Activated CD8-positive, alpha-beta memory T cell treated with anti-CD3 and anti-CD28 coated beads for 36 hours (primary cell): ENCODE measurements at regions not wholly inside any gene's neighbourhood (a gene's known extent, or its start where the extent isn't known, plus 50 kb on each side); places are given as distances from the start of the nearest gene placed in this dataset.
"Not testable (repeated sequence)": the region's sequence is repeated elsewhere in the genome, so short reads cannot be mapped to it uniquely, and the experiment has no call there.

Experiments used
- CTCF ChIA-PET: fragments of 350-600 bp; sonication (Branson Sonifier 250); formaldehyde crosslinking; loops from one replicate; lab custom pipeline; 2021; ENCODE audit warnings: antibody characterized with exemption; lab: Charles Lee
- POLR2A ChIA-PET: fragments of 350-600 bp; sonication (Branson Sonifier 250); formaldehyde crosslinking; loops from one replicate; lab custom pipeline; 2021; ENCODE audit warnings: antibody characterized with exemption; lab: Charles Lee

DNA sequence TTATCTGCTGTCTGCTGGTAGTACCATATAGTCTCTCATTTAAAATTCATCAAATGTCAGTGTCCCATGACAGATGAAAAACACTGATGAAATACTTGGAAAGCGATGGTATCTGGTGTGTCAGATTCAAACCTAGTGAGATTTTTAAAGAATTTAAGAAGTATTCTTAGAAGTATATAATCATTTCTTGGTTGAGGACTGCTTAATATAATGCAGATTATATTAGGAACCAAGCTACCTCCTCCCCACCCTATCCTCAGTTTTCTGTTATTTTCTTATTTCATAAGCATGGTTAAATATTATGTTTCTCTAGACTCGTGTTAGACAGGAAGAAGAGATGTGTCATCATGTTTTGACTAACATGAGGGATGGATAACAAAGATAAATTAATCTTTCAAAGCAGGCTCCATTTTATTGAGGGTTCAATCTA lies 118.5 kb downstream of the GLUD2 start:
- ChIA-PET CTCF (no interaction called here), POLR2A (no interaction called here)

DNA sequence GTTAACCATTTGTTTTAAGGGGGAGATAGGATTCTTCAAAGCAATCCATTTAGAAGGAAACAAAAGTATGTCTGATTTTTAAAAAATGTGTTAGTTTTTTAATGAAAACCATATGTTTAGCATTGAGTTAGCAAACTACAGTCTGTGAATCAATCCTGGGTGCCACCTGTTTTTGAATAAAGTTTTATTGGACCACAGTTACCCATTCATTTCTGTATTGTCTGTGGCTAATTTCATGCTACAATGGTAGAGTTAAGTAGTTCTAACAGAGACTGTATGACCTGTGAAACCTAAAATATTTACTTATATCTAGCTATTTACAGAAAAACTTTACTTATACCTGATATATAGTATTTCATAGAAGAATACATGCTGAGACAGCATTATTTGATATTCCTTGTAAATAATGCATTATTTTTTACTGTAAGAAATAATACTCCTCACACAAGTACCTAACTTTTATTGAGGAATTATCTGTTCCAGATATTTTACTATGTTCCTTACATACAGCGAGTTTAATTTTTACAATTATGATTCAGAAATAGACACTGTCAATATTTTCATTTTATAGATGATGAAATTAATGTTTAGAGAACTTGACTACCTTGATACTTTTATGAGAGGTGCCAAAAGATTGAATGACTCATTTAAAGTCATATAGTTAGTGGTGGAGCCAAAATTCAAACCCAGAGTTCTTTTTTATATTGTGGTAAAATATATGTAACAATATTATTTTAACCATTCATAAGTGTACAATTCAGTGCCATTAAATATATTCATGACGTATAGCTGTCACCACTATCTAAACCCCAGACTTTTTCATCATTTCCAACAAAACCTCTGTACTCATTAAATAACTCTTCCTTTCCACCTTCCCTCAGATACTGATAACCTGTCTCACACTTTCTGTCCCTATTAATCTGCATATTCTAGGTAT lies 122.0 kb downstream of the GLUD2 start:
- ChIA-PET CTCF (no interaction called here), POLR2A (no interaction called here)

DNA sequence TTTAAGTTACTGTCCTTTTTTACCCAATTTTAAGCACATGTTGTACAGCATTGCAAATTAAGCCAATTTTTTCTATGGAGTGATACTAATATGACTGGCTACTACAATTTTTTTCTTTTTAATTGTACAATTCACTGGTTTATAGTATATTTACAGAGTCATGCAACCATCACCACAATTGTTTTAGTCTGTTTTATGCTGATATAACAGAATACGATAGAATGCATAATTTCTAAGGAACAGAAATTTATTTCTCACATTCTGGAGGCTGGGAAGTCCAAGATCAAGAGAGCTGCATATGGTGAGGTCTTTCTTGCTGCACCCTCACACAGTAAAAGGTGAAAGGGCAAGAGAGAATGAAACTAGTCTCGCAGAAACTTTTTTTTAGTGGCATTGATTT lies 125.3 kb downstream of the GLUD2 start:
- ChIA-PET CTCF (no interaction called here), POLR2A (no interaction called here)

DNA sequence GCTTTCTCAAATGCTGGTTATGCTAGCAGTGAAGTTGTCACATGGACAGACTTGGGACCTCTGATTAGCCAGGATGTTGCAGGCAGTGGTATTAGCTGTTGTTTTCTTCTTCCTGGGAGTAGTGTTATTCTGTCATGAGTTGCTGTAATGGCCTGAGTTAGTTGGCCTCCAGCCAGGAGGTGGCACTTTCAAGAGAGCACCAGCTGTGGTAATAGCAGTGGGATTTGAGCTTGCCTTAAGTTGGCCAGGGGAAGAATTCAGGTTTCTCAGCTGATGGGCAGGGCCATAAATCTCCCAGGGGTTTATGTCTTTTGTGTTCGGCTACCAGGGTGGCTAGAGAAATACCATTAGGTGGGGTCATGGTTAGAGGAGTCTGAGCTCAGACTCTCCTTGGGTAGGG lies 132.6 kb downstream of the GLUD2 start:
- POLR2A ChIA-PET: no interaction called here

DNA sequence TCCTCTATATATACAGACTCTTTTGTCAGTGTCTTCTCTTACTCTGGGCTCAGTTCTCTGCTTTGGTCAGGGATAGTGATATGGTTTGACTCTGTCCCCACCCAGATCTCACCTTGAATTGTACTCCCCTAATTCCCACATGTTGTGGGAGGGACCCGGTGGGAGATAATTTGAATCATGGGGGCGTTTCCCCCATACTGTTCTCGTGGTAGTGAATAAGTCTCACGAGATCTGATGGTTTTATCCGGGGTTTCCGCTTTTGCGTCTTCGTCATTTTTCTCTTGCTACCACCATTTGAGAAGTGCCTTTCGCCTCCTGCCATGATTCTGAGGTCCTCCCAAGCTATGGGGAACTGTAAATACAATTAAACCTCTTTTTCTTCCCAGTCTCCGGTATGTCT lies 144.4 kb downstream of the GLUD2 start:
- ChIA-PET CTCF (no interaction called here), POLR2A (no interaction called here)

More for the DNA sequence above, 132.6 kb downstream of the GLUD2 start:
- CTCF ChIA-PET: no interaction called here

DNA sequence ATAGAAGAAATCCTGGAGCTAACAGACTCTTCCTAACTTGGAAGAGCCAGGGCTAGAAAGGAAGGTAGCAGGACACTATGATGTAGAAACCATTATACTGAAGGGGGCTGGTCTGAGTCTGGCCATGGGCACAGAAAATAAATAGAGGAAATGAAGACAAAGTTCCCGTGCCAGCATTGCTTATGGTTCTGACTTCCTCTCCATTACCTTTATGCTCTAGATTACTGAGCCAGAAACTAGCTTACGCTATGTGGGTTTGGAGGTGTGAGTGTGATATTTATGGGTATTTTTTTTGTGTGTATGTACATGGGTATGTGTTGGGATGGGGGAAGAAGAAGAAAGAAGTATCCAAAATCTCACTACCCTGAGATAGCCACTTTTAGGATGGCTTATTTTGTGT lies 148.3 kb downstream of the GLUD2 start:
- ChIA-PET POLR2A (no interaction called here), CTCF (no interaction called here)

DNA sequence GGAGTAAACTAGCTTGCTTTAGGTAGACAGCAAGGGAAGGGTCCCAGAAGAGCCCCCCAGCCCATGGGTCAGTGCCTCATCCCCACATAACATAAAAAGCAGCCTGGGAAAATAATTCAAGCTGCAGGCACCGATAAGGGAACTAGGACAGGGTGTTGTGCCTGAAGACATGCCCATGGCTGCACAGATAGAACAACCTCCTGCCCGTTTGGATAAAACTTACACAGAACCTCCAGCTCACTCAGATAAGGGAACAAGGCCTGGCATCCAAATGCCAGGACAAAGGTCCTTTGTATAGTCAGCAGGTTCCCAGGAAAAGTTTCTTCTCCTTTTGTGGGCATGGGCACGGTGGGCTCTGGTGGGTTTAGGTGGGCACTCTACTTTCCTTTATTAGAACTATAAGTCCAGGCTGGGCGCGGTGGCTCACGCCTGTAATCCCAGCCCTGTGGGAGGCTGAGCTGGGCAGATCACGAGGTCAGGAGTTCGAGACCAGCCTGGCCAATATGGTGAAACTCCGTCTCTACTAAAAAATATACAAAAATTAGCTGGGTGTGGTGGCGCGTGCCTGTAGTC lies 149.5 kb downstream of the GLUD2 start:
- CTCF ChIA-PET, POLR2A ChIA-PET: not testable (repeated sequence)

DNA sequence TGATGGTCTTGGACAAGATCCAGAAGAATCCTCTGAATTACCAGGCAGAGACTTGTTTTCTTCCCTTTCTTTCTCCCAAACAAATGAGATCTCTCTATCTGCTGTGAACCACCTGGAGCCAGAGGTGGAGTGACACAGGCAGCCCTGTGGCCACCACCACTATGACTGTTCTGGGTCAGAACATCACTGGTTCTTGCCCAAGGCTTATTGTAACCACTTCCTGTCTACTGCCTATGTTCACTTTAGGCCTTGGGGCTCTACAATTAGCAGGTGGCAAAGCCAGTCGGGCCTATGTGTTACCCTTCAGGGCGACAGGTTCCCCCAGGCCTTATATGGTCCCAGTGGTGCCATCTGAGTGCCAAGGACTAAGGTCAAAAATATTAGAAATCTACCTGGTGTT lies 161.2 kb downstream of the GLUD2 start:
- CTCF ChIA-PET: no interaction called here
- POLR2A ChIA-PET: no interaction called here

DNA sequence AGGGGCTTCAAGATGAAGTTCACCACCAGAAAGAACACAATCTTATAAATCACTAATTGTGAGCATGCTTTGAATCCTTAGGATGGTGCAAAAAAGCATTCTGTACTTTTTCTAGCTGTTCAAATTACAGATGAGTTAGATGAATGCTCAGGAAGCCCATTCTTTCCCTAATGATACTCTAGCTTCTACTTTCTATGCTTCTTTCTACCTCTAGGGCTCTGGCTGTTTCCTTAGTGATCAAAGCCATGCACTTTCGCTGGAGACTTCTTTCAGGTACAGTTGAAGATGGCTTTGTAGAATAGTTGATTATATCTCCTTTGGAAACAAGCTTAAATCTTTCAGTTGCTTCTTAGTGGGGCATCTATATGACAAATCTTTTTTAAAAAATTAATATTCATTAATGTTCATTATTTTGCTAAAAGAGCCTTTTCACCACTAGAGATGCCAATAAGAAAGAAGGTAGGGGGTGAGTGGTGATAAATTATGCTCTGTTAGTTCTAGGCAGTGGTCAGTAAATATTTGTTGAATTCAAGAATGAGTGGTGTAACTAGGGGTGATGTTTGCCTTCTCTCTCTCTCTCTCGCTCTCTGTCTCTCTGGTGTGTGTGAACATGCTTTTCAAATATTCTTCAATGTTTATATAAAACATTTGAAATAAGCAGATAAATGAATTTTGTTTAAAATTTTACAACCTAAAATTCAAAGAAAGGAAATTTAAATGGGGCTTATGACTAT lies 169.4 kb downstream of the GLUD2 start:
- ChIA-PET CTCF (interaction anchor here (0.6 kb wide), 1 partner anchor 695 kb away, joined by 3 read pairs; no protein-coding TSS in a partner anchor), POLR2A (no interaction called here)

DNA sequence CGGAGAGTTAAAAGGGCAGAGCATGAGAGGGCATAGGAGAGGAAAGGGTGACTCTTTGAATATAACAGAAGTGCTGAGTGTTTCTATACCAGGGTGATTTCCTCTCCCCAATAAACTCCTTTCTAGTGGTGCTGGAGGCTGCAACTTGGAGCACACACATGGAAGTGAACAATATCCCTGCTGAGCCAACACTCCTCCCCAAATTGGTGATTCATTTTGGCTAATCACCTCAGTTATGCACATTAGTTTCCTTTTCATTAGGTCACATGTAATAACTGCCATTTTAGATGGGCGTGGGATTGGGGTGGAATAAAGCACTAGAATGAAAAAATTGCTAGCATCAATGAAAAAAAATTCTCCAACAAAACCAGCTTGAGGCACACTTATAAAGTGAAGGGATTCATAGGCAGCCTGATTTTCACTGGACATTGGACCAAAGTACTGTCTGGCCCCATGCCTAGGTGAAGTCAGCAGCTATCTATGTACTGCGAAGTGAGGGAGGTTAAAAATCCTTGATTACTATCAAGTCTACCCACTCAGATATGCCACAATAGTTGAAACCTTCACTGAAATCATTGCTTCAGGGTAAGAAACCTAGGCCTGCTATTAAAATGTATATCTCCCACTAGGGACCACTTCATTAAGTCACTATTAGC lies 174.0 kb downstream of the GLUD2 start:
- ChIA-PET POLR2A (no interaction called here), CTCF (no interaction called here)

DNA sequence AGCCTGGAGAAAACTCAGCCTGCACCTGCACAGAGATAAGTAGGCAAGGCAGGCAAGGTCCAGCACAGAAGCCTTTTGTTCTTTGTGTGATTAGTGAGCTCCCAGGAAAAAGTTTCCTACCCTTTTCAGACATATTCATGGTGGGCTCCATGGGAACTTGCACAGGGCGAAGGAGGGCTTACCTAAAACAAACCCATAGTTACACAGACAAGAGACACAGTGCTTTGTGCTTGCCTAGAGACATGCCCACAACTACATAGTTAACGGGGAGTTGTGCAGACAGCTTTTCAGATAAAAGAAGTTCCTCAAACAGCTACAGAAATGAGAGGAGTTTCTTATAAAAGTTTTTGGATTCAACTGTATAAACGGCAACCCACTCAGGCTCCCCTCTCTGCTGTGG lies 180.5 kb downstream of the GLUD2 start:
- CTCF ChIA-PET: no interaction called here
- POLR2A ChIA-PET: no interaction called here

DNA sequence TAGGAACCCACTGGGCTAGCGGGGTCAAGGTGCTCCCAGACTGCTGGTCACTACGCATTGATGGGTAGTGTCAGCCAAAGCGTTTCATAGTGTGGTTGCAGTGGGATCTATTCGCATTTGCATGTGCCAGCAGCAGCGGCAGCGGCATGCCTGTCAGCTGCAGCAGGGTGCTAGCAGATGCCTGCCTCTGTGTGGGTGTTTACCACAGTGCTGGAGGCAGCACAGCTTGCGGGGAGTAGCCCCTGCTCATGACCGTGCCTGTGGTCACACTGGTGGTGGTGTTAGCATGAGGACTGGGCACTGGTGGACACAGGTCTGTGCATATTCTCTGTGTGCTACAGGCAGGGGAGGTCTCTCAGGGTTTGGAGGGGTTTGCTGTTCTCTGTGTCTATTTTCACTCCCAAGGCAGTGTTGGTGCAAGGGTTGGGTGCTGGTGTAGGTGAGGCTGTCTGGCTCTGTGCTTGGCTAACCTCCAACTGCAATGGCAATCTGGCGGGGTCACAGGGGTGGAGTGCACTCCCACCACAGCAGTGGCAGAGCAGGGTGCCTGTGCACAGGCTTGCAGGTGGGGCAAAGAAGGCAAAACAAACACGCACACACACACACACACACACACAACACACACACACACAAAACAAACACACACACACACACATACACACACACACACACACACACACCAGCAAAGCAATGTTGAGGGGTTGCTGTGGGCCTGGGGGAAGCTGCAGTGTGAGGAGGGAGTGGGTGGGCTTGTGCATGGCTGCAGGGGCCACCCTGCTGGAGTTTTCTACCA lies 184.4 kb downstream of the GLUD2 start:
- CTCF ChIA-PET: no interaction called here
- POLR2A ChIA-PET: no interaction called here

DNA sequence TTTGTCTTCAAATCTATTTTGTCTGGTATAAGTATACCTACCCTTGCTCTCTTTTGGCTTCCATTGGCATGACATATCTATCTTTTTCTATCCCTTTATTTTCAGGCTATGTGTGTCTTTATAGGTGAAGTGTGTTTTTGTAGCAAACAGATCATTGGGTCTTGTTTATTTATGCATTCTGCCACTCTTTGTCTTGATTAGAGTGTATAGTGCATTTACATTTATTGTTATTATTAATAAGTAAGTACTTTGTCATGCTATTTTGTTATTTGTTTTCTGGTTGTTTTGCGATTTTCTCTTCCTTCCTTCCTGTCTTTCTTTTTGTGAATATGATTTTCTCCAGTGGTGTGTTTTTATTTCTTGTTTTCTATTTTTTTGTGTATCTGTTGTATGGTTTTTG lies 188.6 kb downstream of the GLUD2 start:
- POLR2A ChIA-PET: no interaction called here
- CTCF ChIA-PET: no interaction called here

DNA sequence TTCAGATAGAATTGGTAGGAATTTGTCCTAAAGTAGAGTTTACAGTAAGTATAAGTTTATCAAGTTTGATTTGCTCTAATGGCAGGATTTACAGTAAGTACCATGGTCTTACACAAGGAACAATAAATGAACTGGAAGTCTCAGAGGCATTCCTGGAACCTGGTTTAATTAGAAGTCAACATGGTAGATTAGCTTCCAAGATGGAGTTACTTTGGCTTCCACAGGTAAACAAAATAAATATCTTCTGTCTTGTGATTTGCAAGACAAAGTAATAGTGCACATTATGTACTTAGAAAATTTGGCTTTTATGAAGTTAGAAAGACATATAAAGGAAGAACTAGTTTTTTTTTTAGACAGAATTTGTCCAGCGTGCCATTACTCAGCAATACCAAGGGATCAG lies 190.7 kb downstream of the GLUD2 start:
- ChIA-PET CTCF (no interaction called here), POLR2A (no interaction called here)

DNA sequence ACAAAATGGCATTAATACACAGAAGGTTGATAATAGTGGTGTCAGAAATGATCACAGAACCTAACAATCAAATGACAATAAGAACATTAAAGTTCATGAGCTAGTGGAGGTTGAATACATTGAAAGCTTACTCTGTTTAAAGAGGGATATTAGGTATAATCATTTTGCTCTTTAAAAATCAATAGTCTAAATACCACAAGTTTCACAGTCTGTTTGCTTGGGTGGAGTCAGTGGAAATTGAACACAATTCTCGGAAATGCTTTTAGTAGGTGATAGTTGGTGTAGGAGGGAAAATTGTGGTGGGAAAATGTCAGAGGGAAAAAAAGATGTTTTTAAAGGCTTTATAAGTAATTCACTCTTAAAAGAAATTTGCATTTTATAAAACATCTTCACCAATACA lies 197.1 kb downstream of the GLUD2 start:
- ChIA-PET CTCF (no interaction called here), POLR2A (no interaction called here)

DNA sequence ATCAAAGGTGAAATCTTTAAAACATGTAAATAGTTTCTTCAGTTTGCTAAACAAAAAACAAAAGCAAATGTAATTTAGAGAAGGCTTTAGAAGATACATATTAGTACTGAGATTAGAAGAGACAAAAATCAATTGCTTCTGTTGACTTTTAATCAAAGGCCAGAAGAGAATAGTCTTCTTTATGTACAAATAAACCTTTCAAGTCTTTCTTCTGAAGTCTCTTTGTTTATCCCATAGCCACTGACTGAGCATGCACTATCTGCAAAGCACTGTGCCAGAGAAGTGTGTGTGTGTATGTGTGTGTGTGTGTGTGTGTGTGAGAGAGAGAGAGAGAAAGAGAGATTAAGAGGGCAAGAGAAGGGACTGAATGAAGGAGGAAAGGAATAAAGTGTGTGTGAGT lies 198.4 kb downstream of the GLUD2 start:
- ChIA-PET CTCF (no interaction called here), POLR2A (no interaction called here)

DNA sequence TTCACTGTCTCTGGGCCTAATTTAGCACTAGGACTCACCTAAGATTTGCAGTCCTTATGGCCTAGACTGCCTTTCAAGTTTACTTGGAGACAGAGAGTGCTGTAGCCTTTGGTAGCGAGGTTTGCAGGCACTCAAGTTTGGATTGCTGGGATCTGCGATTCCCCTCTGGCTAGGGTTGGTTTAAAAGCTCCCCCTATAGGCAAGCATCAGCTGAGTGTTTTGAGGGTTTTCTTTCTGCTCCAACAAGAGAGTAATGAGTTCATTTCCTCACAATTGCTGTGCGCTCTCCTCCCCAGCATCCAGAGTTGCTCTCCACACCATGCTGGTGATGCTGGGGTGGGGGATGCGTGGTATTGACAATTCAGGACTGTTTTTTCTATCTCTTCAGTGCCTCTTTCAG lies 206.9 kb downstream of the GLUD2 start:
- CTCF ChIA-PET: no interaction called here

DNA sequence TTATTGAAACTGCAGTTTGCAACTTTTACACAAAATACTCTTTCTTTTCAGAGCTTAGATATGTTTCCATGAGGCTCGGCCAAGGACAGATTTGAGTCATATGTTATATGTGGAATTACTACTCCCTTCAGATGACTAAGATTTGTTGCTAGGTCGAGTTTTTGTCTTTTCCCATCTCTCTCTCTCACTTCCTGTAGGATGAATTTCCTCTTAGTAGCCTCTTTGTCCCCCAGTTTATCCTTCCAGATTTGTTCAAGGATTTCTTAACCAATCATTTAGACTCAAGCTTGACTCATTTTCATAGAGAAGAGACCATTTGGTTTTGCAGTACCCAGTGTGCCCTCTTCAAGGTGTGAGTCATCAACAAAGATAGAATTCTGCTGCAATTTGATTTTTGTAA lies 209.2 kb downstream of the GLUD2 start:
- ChIA-PET CTCF (no interaction called here), POLR2A (no interaction called here)

More for the DNA sequence above, 206.9 kb downstream of the GLUD2 start:
- POLR2A ChIA-PET: no interaction called here

DNA sequence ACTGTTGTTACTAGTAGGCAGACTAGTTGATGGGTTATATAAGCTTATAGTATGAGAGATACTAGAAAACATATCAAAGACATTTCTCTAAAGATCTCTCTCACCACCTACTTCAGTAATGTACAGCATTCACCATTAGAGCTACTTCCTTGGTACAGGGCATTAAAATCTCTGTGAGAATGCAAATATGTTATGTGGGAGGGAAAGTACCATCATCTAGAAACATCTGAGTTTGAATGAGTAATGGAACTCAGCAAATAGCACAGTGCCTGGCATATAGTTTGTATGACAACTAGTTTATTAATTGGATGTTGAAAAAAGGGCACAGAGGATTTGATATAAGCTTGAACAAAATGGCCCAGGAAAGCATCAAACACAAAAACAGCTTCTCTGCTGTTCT lies 211.1 kb downstream of the GLUD2 start:
- ChIA-PET POLR2A (no interaction called here), CTCF (no interaction called here)
